Kidney epithelial cell (primary cell): ENCODE measurements at regions not wholly inside any gene's neighbourhood (a gene's known extent, or its start where the extent isn't known, plus 50 kb on each side); places are given as distances from the start of the nearest gene placed in this dataset.

Experiments used
- DNase-seq: peaks from one replicate; pipeline ENCODE4 v3.0.0-alpha.2; 2010; ENCODE audit warnings: low read depth
- H3K27me3 ChIP-seq: 2 replicates; pipeline ENCODE4 v1.6.0; 2011; ENCODE audit warnings: low read length; ENCODE audit not compliant: control insufficient read depth, insufficient read depth
- H3K36me3 ChIP-seq: 2 replicates; pipeline ENCODE4 v1.5.1; 2011; ENCODE audit warnings: low read length; ENCODE audit not compliant: control insufficient read depth, insufficient read depth
- H3K4me3 ChIP-seq: 2 replicates; pipeline ENCODE4 v1.5.1; 2011; ENCODE audit warnings: low read depth, mild to moderate bottlenecking, control low read depth, low read length
- CTCF ChIP-seq: IDR thresholded peaks from 2 replicates; pipeline ENCODE4 v1.5.1; 2011; ENCODE audit warnings: mild to moderate bottlenecking, moderate library complexity, low read length, control low read depth, inconsistent platforms; ENCODE audit not compliant: insufficient read depth, poor library complexity, severe bottlenecking

DNA sequence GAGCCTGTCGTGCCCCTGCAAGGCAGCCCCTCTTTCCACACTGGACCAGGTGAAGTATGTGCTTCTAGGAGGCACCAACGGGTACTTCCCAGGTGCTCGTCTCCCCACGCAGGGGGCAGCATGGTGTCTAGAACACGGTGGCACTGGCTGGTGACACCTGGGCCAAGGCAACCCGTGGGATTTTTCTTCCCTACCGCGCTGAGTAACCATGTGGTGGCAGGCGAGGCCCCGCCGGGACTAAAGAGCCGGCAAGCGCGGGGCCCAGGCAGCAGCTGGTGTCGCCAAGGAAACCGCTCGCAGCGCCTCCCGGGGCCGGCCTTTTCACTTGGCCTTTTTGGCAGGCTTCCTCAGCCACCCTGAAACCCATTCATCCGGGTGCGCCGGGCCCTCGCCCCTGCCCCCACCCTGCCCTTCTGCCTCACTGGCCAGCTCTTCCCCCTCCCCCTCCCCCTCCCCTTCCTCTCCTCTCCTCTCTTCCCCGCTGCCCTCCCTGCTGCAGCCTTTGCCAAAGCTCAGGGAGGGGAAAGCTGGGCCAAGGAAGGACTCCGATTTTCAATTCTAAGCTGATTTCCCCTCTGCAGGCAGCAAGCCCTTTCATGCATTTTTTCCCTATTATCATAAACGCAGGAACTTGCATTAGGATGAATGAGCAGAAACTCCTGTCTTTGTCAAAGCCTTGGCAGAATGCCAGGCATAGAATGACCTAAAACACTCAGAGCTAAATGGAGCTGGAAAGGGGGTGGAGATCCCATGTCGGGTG, 81.2 kb downstream of the IRF2BPL start:
- H3K4me3 ChIP-seq = no peak overlapping the region
- DNase-seq = peak; percentile 77
- peak; percentile 57 for TF ChIP-seq CTCF
- no peaks in the 10 kb centered on the region for H3K27me3 ChIP-seq
- no peaks in the 10 kb centered on the region for H3K36me3 ChIP-seq

DNA sequence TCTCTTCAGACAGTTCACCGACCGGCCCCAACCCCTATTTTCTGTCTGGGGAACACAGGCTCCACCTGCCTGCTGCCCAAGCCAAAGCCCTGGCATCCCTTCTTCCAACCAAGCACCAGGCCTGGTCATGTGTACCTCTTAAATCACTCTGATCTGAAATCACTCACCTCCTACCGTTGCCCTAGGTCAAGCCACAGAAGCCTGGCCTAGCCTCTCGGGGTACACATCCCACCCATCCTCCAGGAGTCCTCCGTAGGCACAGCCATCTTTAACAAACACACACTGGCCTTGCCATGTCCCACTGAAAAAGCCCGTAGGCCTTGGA, 81.8 kb downstream of the IRF2BPL start:
- no peak for DNase-seq
- H3K4me3 ChIP-seq = no peak overlapping the region
- H3K27me3 ChIP-seq = no peaks in the 10 kb centered on the region
- H3K36me3 ChIP-seq = no peaks in the 10 kb centered on the region
- TF ChIP-seq CTCF = no peak

- H3K27me3 ChIP-seq = no peaks in the 10 kb centered on the region
- no peak for DNase-seq
- no peak overlapping the region for H3K4me3 ChIP-seq
- TF ChIP-seq CTCF = no peak
- H3K36me3 ChIP-seq = no peaks in the 10 kb centered on the region
These were observed 85.4 kb downstream of the IRF2BPL start for GRCh38 chr14:76943072-76943471.

- H3K4me3 ChIP-seq = no peak overlapping the region
- no peak for DNase-seq
- no peak for TF ChIP-seq CTCF
- H3K36me3 ChIP-seq = no peaks in the 10 kb centered on the region
- H3K27me3 ChIP-seq = no peaks in the 10 kb centered on the region
These were observed 86.3 kb downstream of the IRF2BPL start for GRCh38 chr14:76941946-76942805.

DNA sequence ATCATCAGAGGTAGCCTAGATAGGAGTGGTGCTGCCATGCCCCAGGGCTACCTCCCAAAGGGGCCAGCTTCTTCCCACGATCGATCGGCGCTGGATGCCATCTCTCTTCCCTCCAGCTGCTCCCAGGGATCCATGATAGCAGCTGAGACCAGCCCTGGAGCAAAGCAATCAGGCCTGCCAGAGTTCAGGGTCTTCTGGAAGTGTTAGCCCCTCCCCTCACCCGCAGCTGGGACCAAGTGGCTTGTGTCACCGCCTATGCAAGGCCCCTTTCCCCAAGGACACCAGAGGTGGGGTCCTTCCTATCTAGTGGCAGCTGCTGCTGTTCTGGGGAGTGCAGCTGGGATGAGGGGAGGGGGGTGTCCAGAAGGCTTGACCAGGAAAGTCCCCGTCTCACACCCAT, 87.0 kb downstream of the IRF2BPL start:
- DNase-seq = no peak
- no peak for TF ChIP-seq CTCF
- H3K4me3 ChIP-seq = no peak overlapping the region
- no peaks in the 10 kb centered on the region for H3K36me3 ChIP-seq
- H3K27me3 ChIP-seq = no peaks in the 10 kb centered on the region
